Uterus (tissue), 2 donors: ENCODE measurements at regions not wholly inside any gene's neighbourhood (a gene's known extent, or its start where the extent isn't known, plus 50 kb on each side); places are given as distances from the start of the nearest gene placed in this dataset.

Source experiments
- POLR2A ChIP-seq, 2 donors: fragments of 450-650 bp; IDR thresholded peaks; one replicate each; pipeline ENCODE4 v1.6.1; 2016; ENCODE audit warnings: antibody characterized with exemption in 2 of 2, mild to moderate bottlenecking in 1 of 2, moderate library complexity in 1 of 2
- TF ChIP-seq, protein P1 (sequence below), 4 experiments: fragments of 200-600 bp in 2 of 4; fragments of 450-650 bp in 2 of 4; sonication (generic) in 2 of 4; IDR thresholded peaks; one replicate each; pipeline ENCODE4 v1.5.1; 2016 to 2019; ENCODE audit warnings: antibody characterized with exemption in 4 of 4, mild to moderate bottlenecking in 2 of 4, moderate library complexity in 1 of 4

- TF ChIP-seq, protein P1, sequence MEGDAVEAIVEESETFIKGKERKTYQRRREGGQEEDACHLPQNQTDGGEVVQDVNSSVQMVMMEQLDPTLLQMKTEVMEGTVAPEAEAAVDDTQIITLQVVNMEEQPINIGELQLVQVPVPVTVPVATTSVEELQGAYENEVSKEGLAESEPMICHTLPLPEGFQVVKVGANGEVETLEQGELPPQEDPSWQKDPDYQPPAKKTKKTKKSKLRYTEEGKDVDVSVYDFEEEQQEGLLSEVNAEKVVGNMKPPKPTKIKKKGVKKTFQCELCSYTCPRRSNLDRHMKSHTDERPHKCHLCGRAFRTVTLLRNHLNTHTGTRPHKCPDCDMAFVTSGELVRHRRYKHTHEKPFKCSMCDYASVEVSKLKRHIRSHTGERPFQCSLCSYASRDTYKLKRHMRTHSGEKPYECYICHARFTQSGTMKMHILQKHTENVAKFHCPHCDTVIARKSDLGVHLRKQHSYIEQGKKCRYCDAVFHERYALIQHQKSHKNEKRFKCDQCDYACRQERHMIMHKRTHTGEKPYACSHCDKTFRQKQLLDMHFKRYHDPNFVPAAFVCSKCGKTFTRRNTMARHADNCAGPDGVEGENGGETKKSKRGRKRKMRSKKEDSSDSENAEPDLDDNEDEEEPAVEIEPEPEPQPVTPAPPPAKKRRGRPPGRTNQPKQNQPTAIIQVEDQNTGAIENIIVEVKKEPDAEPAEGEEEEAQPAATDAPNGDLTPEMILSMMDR (IDR thresholded peaks at IDR 0.05), result no peak
- no peak for TF ChIP-seq POLR2A (IDR thresholded peaks at IDR 0.05)
Measured at GRCh38 chr3:25844891-25845290, 55.0 kb downstream of the OXSM start.
